SK-N-SH (cell line): ENCODE measurements at regions not wholly inside any gene's neighbourhood (a gene's known extent, or its start where the extent isn't known, plus 50 kb on each side); places are given as distances from the start of the nearest gene placed in this dataset.

Source experiments
- CTCF ChIA-PET: fragments of 300-600, 350-600 bp; formaldehyde crosslinking; extraction: SDS; loops from one replicate; lab custom pipeline; 2021; lab: Yijun Ruan, JAX
- POLR2A ChIA-PET: fragments of 350-600 bp; sonication (Branson Sonifier 250); formaldehyde crosslinking; extraction: SDS; loops from one replicate; lab custom pipeline; 2020; ENCODE audit warnings: antibody characterized with exemption, inconsistent platforms; lab: Yijun Ruan, JAX
- DNase-seq: peaks from one replicate; pipeline ENCODE4 v3.0.0; 2012
- H2AFZ ChIP-seq: fragments of 200-600 bp; sonication (generic); 2 replicates; pipeline ENCODE4 v1.8.1; 2016; ENCODE audit warnings: antibody characterized with exemption, mild to moderate bottlenecking, low read depth
- H3F3A ChIP-seq: fragments of 200-600 bp; sonication (generic); replicated peaks from 2 replicates; pipeline ENCODE3; 2016; ENCODE audit warnings: antibody characterized with exemption, mild to moderate bottlenecking; ENCODE audit not compliant: insufficient read depth
- H3K27ac ChIP-seq, 2 experiments: fragments of 200-500 bp in 1 of 2; fragments of 200-600 bp in 1 of 2; sonication (Bioruptor generic) in 1 of 2; sonication (generic), shearing (Covaris generic) in 1 of 2; 2 replicates each; pipeline versions ENCODE4 v1.5.1 to v1.6.1; 2014 to 2016; ENCODE audit warnings: low read depth in 2 of 2, inconsistent platforms in 1 of 2, low read length in 1 of 2, mild to moderate bottlenecking in 1 of 2, mixed read lengths in 1 of 2
- H3K27me3 ChIP-seq: fragments of 200-600 bp; sonication (generic), shearing (Covaris generic); 2 replicates; pipeline ENCODE4 v1.6.1; 2016; ENCODE audit warnings: mixed run types; ENCODE audit not compliant: insufficient read depth
- H3K36me3 ChIP-seq, 2 experiments: fragments of 200-500 bp in 1 of 2; fragments of 200-600 bp in 1 of 2; sonication (Bioruptor generic) in 1 of 2; sonication (generic) in 1 of 2; replicated peaks in 1 of 2; 2 replicates each; pipeline versions ENCODE3 to v1.5.1; 2014 to 2016; ENCODE audit warnings: low read length in 1 of 2, mild to moderate bottlenecking in 1 of 2; ENCODE audit not compliant: insufficient read depth in 2 of 2, control insufficient read depth in 1 of 2
- H3K4me1 ChIP-seq, 2 experiments: fragments of 200-500 bp in 1 of 2; fragments of 200-600 bp in 1 of 2; sonication (Bioruptor generic) in 1 of 2; sonication (generic), shearing (Covaris generic) in 1 of 2; 2 replicates each; pipeline versions ENCODE4 v1.5.1 to v1.6.1; 2014 to 2016; ENCODE audit warnings: low read depth in 1 of 2, low read length in 1 of 2, mixed run types in 1 of 2; ENCODE audit not compliant: insufficient read depth in 2 of 2, control insufficient read depth in 1 of 2
- H3K4me2 ChIP-seq: fragments of 200-600 bp; sonication (generic), shearing (Covaris generic); 2 replicates; pipeline ENCODE4 v1.6.1; 2017; ENCODE audit warnings: mixed run types
- H3K4me3 ChIP-seq, 2 experiments: fragments of 200-500 bp in 1 of 2; fragments of 200-600 bp in 1 of 2; sonication (Bioruptor generic) in 1 of 2; sonication (generic), shearing (Covaris generic) in 1 of 2; 2 replicates each; pipeline versions ENCODE4 v1.5.1 to v1.8.1; 2014 to 2016; ENCODE audit warnings: low read depth in 2 of 2, inconsistent platforms in 1 of 2, low read length in 1 of 2, mild to moderate bottlenecking in 1 of 2, mixed read lengths in 1 of 2, moderate library complexity in 1 of 2
- H3K79me2 ChIP-seq: fragments of 200-600 bp; sonication (generic); 2 replicates; pipeline ENCODE4 v1.8.1; 2017; ENCODE audit warnings: mild to moderate bottlenecking; ENCODE audit not compliant: insufficient read depth
- H3K9ac ChIP-seq: fragments of 200-600 bp; sonication (generic); 2 replicates; pipeline ENCODE4 v1.6.1; 2017; ENCODE audit warnings: mixed run types
- H3K9me2 ChIP-seq: fragments of 200-600 bp; sonication (generic); 2 replicates; pipeline ENCODE4 v1.6.1; 2017; ENCODE audit warnings: mixed run types
- H3K9me3 ChIP-seq: fragments of 200-600 bp; sonication (generic); 2 replicates; pipeline ENCODE4 v1.6.1; 2017; ENCODE audit warnings: mixed run types, mild to moderate bottlenecking, moderate library complexity
- H4K20me1 ChIP-seq: fragments of 200-600 bp; sonication (generic); 2 replicates; pipeline ENCODE4 v1.6.1; 2017; ENCODE audit warnings: mild to moderate bottlenecking, mixed run types; ENCODE audit not compliant: insufficient read depth
- CHD2 ChIP-seq: fragments of 150-350 bp; IDR thresholded peaks from 2 replicates; pipeline ENCODE4 v1.6.1; 2018; ENCODE audit warnings: low read length; ENCODE audit not compliant: partially characterized antibody
- ELF1 ChIP-seq: IDR thresholded peaks from 2 replicates; pipeline ENCODE4 v1.4.0; 2012
- EP300 ChIP-seq, 2 experiments: IDR thresholded peaks; 2 replicates each; pipeline versions ENCODE4 v1.4.0 to v1.6.1; 2012; ENCODE audit warnings: borderline replicate concordance in 1 of 2, low read depth in 1 of 2, low read length in 1 of 2
- FOXM1 ChIP-seq: IDR thresholded peaks from 2 replicates; pipeline ENCODE4 v1.4.0; 2012; ENCODE audit warnings: low read depth, mild to moderate bottlenecking
- GATA2 ChIP-seq: sonication (generic); formaldehyde crosslinking; IDR thresholded peaks from 2 replicates; pipeline ENCODE4 v1.5.0; 2020; ENCODE audit warnings: mild to moderate bottlenecking, missing genetic modification reagents
- JUND ChIP-seq: IDR thresholded peaks from 2 replicates; pipeline ENCODE4 v1.4.0; 2012
- POLR2AphosphoS5 ChIP-seq: IDR thresholded peaks from 2 replicates; pipeline ENCODE4 v1.6.1; 2012; ENCODE audit warnings: low read depth, low read length
- RFX5 ChIP-seq: IDR thresholded peaks from 2 replicates; pipeline ENCODE4 v1.6.1; 2012; ENCODE audit warnings: mild to moderate bottlenecking, improper control_type of control experiment, low read length
- SMC3 ChIP-seq: IDR thresholded peaks from 2 replicates; pipeline ENCODE4 v1.6.1; 2012; ENCODE audit warnings: low read depth, low read length, improper control_type of control experiment
- TAF1 ChIP-seq: IDR thresholded peaks from 2 replicates; pipeline ENCODE4 v1.6.1; 2012; ENCODE audit warnings: low read depth, mild to moderate bottlenecking, low read length, moderate library complexity, borderline replicate concordance
- TEAD4 ChIP-seq: IDR thresholded peaks from 2 replicates; pipeline ENCODE4 v1.4.0; 2012; ENCODE audit warnings: mild to moderate bottlenecking, borderline replicate concordance; ENCODE audit not compliant: insufficient read depth
- TF ChIP-seq, protein P1 (sequence below): IDR thresholded peaks from 2 replicates; pipeline ENCODE4 v1.6.1; 2012; ENCODE audit warnings: mild to moderate bottlenecking, low read depth, low read length, moderate library complexity
- TF ChIP-seq, protein P2 (sequence below): IDR thresholded peaks from 2 replicates; pipeline ENCODE4 v1.4.0; 2012; ENCODE audit warnings: low read depth, borderline replicate concordance
- TF ChIP-seq, protein P3 (sequence below): IDR thresholded peaks from 2 replicates; pipeline ENCODE4 v1.4.0; 2012; ENCODE audit warnings: low read depth, borderline replicate concordance
- TF ChIP-seq, protein P4 (sequence below): fragments of 150-350 bp; IDR thresholded peaks from 2 replicates; pipeline ENCODE4 v1.6.1; 2016; ENCODE audit warnings: mild to moderate bottlenecking, low read depth, low read length

DNA sequence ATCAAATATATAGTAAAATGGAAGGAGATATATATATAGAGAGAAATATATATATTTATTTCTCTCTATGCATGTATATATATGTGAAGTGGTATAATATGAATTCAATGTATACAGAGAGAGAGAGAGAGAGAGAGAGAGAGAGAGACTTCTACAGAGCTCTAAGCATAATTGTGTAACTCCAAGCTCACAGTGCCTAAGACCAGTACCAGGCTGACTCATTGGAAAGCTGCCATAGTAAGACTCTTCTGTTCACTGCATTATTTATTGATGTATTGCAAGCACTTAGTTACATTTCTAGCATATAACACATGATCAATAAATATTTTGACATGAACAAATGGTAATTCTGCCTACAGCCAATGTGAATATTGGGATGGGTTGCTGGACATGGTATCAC, 1734.7 kb downstream of the SLITRK1 start:
- Histone ChIP-seq H2AFZ (no peak overlapping the region), H3K27me3 (no peaks in the 10 kb centered on the region), H3K79me2 (no peaks in the 10 kb centered on the region), H3K4me1 (no peaks in the 10 kb centered on the region), H3K9me2 (no peaks in the 10 kb centered on the region), H3K36me3 (no peaks in the 10 kb centered on the region), H3F3A (no peaks in the 10 kb centered on the region), H3K4me3 (no peak overlapping the region), H3K4me2 (no peak overlapping the region), H3K27ac (no peak overlapping the region), H4K20me1 (no peaks in the 10 kb centered on the region), H3K9me3 (no peaks in the 10 kb centered on the region), H3K9ac (no peak overlapping the region)
- ChIA-PET POLR2A (no interaction called here), CTCF (no interaction called here)
- TF ChIP-seq TEAD4 (no peak), JUND (no peak), RFX5 (no peak), GATA2 (CRISPR knock-in tag) (no peak), SMC3 (no peak), POLR2AphosphoS5 (no peak), CHD2 (no peak), TAF1 (no peak), EP300 (IDR thresholded peaks at IDR 0.05; ENCODE audit: borderline replicate concordance in 1 of 2, low read depth in 1 of 2, low read length in 1 of 2) (no peak), FOXM1 (no peak), ELF1 (no peak)
- TF ChIP-seq, protein P1, sequence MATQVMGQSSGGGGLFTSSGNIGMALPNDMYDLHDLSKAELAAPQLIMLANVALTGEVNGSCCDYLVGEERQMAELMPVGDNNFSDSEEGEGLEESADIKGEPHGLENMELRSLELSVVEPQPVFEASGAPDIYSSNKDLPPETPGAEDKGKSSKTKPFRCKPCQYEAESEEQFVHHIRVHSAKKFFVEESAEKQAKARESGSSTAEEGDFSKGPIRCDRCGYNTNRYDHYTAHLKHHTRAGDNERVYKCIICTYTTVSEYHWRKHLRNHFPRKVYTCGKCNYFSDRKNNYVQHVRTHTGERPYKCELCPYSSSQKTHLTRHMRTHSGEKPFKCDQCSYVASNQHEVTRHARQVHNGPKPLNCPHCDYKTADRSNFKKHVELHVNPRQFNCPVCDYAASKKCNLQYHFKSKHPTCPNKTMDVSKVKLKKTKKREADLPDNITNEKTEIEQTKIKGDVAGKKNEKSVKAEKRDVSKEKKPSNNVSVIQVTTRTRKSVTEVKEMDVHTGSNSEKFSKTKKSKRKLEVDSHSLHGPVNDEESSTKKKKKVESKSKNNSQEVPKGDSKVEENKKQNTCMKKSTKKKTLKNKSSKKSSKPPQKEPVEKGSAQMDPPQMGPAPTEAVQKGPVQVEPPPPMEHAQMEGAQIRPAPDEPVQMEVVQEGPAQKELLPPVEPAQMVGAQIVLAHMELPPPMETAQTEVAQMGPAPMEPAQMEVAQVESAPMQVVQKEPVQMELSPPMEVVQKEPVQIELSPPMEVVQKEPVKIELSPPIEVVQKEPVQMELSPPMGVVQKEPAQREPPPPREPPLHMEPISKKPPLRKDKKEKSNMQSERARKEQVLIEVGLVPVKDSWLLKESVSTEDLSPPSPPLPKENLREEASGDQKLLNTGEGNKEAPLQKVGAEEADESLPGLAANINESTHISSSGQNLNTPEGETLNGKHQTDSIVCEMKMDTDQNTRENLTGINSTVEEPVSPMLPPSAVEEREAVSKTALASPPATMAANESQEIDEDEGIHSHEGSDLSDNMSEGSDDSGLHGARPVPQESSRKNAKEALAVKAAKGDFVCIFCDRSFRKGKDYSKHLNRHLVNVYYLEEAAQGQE: no peak
- TF ChIP-seq, protein P2, sequence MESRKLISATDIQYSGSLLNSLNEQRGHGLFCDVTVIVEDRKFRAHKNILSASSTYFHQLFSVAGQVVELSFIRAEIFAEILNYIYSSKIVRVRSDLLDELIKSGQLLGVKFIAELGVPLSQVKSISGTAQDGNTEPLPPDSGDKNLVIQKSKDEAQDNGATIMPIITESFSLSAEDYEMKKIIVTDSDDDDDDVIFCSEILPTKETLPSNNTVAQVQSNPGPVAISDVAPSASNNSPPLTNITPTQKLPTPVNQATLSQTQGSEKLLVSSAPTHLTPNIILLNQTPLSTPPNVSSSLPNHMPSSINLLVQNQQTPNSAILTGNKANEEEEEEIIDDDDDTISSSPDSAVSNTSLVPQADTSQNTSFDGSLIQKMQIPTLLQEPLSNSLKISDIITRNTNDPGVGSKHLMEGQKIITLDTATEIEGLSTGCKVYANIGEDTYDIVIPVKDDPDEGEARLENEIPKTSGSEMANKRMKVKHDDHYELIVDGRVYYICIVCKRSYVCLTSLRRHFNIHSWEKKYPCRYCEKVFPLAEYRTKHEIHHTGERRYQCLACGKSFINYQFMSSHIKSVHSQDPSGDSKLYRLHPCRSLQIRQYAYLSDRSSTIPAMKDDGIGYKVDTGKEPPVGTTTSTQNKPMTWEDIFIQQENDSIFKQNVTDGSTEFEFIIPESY: no peak
- TF ChIP-seq, protein P3, sequence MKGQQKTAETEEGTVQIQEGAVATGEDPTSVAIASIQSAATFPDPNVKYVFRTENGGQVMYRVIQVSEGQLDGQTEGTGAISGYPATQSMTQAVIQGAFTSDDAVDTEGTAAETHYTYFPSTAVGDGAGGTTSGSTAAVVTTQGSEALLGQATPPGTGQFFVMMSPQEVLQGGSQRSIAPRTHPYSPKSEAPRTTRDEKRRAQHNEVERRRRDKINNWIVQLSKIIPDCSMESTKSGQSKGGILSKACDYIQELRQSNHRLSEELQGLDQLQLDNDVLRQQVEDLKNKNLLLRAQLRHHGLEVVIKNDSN: no peak
- TF ChIP-seq, protein P4, sequence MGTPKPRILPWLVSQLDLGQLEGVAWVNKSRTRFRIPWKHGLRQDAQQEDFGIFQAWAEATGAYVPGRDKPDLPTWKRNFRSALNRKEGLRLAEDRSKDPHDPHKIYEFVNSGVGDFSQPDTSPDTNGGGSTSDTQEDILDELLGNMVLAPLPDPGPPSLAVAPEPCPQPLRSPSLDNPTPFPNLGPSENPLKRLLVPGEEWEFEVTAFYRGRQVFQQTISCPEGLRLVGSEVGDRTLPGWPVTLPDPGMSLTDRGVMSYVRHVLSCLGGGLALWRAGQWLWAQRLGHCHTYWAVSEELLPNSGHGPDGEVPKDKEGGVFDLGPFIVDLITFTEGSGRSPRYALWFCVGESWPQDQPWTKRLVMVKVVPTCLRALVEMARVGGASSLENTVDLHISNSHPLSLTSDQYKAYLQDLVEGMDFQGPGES: no peak
- no peak for DNase-seq
